Brain microvascular endothelial cell (primary cell): ENCODE measurements at regions not wholly inside any gene's neighbourhood (a gene's known extent, or its start where the extent isn't known, plus 50 kb on each side); places are given as distances from the start of the nearest gene placed in this dataset.

Source experiments
- DNase-seq: peaks from one replicate; pipeline ENCODE4 v3.0.0-alpha.2; 2020
- H3K27ac ChIP-seq: fragments of 250-450 bp; sonication (Bioruptor Pico); 2 replicates; pipeline ENCODE4 v1.5.1; 2020; ENCODE audit warnings: mild to moderate bottlenecking, moderate library complexity
- H3K27me3 ChIP-seq: fragments of 250-450 bp; sonication (Bioruptor Pico); replicated peaks from 2 replicates; pipeline ENCODE4 v1.5.1; 2020; ENCODE audit warnings: mild to moderate bottlenecking
- H3K36me3 ChIP-seq: fragments of 250-450 bp; sonication (Bioruptor Pico); replicated peaks from 2 replicates; pipeline ENCODE4 v1.5.1; 2020; ENCODE audit warnings: mild to moderate bottlenecking
- H3K4me3 ChIP-seq: 2 replicates; pipeline ENCODE4 v1.5.1; 2011; ENCODE audit warnings: low read depth, mild to moderate bottlenecking, control low read depth, low read length, moderate library complexity
- CTCF ChIP-seq: IDR thresholded peaks from 2 replicates; pipeline ENCODE4 v1.5.1; 2011; ENCODE audit warnings: low read depth, mild to moderate bottlenecking, moderate library complexity, low read length, control low read depth, inconsistent platforms; ENCODE audit errors: missing control alignments
- in situ Hi-C: cut with HindIII; loops from 2 replicates; pipeline ENCODE4 v1.10.0; 2017; ENCODE audit warnings: low sequenced_read_pairs, low pct_ligation_motif_present

GRCh38 chr18:22044474-22045220, 124.7 kb upstream of the GATA6 start:
- H3K36me3 ChIP-seq: no peaks in the 10 kb centered on the region

DNA sequence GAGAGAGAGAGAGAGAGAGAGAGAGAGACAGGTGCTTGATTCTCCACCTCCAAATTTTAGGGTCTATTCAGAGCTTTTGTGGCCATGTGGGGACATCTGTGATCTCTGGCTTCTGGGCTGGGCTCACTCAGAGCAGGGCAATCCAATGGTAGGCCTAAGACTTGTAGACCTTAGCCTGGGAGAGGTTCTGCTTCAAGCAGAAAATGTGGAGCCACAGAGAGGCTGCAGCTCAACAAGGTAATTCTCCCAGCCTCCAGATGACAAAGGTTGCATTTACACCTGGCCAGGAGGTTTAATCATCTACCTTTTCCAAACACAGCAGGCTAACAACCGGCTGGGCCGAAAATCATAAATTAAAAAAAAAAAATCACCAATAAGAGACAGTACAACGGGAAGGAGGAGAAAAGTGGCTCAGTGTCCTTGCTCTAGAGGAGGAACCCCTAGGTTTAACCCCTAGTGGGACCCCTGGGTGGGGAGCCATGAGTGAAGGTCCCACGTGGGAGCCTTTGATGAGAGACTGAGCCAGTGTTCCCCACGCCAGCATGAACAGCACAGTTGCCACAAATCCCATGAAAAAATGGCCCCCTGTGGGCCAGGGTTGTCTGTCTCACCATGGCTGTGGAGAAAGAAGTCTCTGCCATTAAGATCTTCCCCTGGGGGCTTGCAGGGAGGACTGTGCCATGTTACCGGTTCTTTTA, 124.0 kb upstream of the GATA6 start:
- no peaks in the 10 kb centered on the region for H3K36me3 ChIP-seq
- H3K27me3 ChIP-seq: no peaks in the 10 kb centered on the region
- DNase-seq: no peak
- in situ Hi-C loops: no loop called here
- no peak overlapping the region for H3K4me3 ChIP-seq
- H3K27ac ChIP-seq: no peak overlapping the region
- no peak for TF ChIP-seq CTCF

More at GRCh38 chr18:22044474-22045220, 124.7 kb upstream of the GATA6 start:
- Histone ChIP-seq H3K27me3 (no peaks in the 10 kb centered on the region), H3K4me3 (no peak overlapping the region), H3K27ac (no peak overlapping the region)
- in situ Hi-C loops: no loop called here
- no peak for DNase-seq
- TF ChIP-seq CTCF: no peak

DNA sequence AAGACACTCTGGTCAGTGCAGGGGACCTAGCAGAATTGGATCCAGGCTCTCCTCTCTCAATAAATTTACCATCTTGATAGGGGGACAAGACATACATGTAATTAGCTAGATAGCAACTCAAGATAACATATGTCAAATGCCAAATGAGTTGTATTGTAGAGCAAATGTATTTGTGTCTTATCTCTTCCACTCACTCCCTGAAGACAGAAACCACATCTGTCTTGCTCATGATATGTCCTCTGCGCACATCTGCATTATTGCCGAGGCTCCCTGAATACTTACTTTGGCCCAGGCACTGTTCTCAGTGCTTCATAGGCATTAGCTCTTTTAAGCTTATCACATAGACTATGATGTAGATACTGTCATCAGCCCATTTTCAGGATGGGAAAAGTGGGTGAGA, 122.9 kb upstream of the GATA6 start:
- Histone ChIP-seq H3K36me3 (no peaks in the 10 kb centered on the region), H3K4me3 (no peak overlapping the region), H3K27me3 (no peaks in the 10 kb centered on the region), H3K27ac (no peak overlapping the region)
- DNase-seq: no peak
- in situ Hi-C loops: no loop called here
- no peak for TF ChIP-seq CTCF

GRCh38 chr18:22047485-22047884, 121.9 kb upstream of the GATA6 start:
- H3K4me3 ChIP-seq: no peak overlapping the region
- in situ Hi-C loops: no loop called here
- TF ChIP-seq CTCF: no peak
- H3K27ac ChIP-seq: no peak overlapping the region
- H3K36me3 ChIP-seq: no peaks in the 10 kb centered on the region
- no peak for DNase-seq
- H3K27me3 ChIP-seq: no peaks in the 10 kb centered on the region

GRCh38 chr18:22048221-22048620, 121.2 kb upstream of the GATA6 start:
- no peaks in the 10 kb centered on the region for H3K27me3 ChIP-seq
- no peak overlapping the region for H3K27ac ChIP-seq
- in situ Hi-C loops: no loop called here
- no peak overlapping the region for H3K4me3 ChIP-seq
- no peak for TF ChIP-seq CTCF
- H3K36me3 ChIP-seq: no peaks in the 10 kb centered on the region
- no peak for DNase-seq
